Mammary epithelial cell (primary cell): ENCODE measurements at regions not wholly inside any gene's neighbourhood (a gene's known extent, or its start where the extent isn't known, plus 50 kb on each side); places are given as distances from the start of the nearest gene placed in this dataset.

ENCODE experiments used
- CTCF ChIP-seq, 2 donors: IDR thresholded peaks in 1 of 2; conservative IDR thresholded peaks in 1 of 2; 2 replicates each; pipeline ENCODE4 v1.5.1; 2011 to 2012; ENCODE audit warnings: inconsistent platforms in 2 of 2, low read length in 2 of 2, mild to moderate bottlenecking in 2 of 2, control low read depth in 1 of 2, low read depth in 1 of 2; ENCODE audit not compliant: insufficient read depth in 1 of 2; ENCODE audit errors: extremely low read depth in 1 of 2
- EZH2 ChIP-seq: IDR thresholded peaks from 2 replicates; pipeline ENCODE4 v1.6.1; 2012; ENCODE audit warnings: low read length, inconsistent platforms, borderline replicate concordance

DNA sequence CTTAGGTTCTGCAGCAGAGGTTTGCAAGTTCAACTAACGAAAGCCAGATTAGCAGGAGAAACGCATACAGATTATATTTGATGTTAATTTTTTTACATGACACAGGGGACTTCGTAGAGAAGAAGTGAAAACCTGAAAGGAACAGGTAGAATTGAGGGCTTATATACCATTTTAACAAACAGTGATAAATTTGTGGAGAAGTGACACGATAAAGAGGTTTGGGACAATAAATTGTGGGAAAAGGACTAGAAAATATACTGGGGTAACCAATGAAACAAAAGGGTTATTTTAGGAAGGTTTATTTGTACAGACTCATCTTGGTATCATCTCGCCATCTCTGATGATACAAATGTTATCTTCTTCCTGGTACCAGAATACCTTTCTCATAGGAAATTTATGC is 452.9 kb downstream of the SETD4 start:
- TF ChIP-seq CTCF (conservative IDR thresholded peaks at IDR 0.05 in 1 of 2, IDR thresholded peaks at IDR 0.05 in 1 of 2; ENCODE audit: extremely low read depth in 1 of 2, insufficient read depth in 1 of 2, low read depth in 1 of 2, low read length in 2 of 2) (no peak), EZH2 (no peak)
